ENCODE measurements at regions not wholly inside any gene's neighbourhood (a gene's known extent, or its start where the extent isn't known, plus 50 kb on each side); places are given as distances from the start of the nearest gene placed in this dataset.
"Not testable (repeated sequence)": the region's sequence is repeated elsewhere in the genome, so short reads cannot be mapped to it uniquely, and the experiment has no call there.

DNA sequence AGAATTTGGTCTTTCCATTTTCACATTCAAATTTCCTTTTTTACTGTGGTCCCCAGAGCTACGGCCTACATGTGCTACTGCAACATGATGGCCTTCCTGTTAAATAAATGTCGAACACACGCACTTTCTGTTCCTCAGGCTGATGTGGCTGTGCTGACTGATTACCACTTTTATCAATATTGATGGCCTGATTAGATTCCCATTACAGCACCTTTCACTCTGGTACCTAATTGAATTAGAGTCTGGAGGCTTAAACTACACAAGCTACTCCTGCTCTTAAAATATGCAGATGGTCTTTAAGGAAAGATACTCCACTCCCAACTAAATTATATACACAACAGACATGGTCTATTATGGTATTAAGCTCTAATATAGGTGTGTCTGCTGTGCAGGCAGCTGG lies 301.6 kb downstream of the FRK start:
- no peak overlapping the region for H3K4me3 ChIP-seq (ENCODE audit: control insufficient read depth in 1 of 7, extremely low read depth in 1 of 7, insufficient read depth in 4 of 7, low read depth in 2 of 7, low read length in 6 of 7)
- H3K9me3 ChIP-seq (ENCODE audit: control extremely low read depth in 1 of 5, control insufficient read depth in 4 of 5, insufficient read depth in 2 of 5, low read depth in 1 of 5, low read length in 4 of 5) = no peaks in the 10 kb centered on the region
- H3K27ac ChIP-seq (ENCODE audit: insufficient read depth in 1 of 2, low read depth in 1 of 2, low read length in 2 of 2, poor library complexity in 1 of 2, severe bottlenecking in 2 of 2) = no peak overlapping the region
- H3K27me3 ChIP-seq (replicated peaks in 2 of 5; ENCODE audit: control insufficient read depth in 4 of 5, insufficient read depth in 5 of 5, low read length in 4 of 5) = no peaks in the 10 kb centered on the region
- WGBS (ENCODE audit: insufficient coverage) = 96% methylated on average over 3 of the region's 3 CpGs
- POLR2A ChIA-PET = no interaction called here
- no peaks in the 10 kb centered on the region for H3K4me1 ChIP-seq (ENCODE audit: control extremely low read depth in 1 of 4, control insufficient read depth in 4 of 4, insufficient read depth in 4 of 4, low read length in 3 of 4)
- no peak for DNase-seq
- no peaks in the 10 kb centered on the region for H3K36me3 ChIP-seq (ENCODE audit: control insufficient read depth in 4 of 4, insufficient read depth in 4 of 4, low read length in 3 of 4)
- CTCF ChIA-PET = no interaction called here

DNA sequence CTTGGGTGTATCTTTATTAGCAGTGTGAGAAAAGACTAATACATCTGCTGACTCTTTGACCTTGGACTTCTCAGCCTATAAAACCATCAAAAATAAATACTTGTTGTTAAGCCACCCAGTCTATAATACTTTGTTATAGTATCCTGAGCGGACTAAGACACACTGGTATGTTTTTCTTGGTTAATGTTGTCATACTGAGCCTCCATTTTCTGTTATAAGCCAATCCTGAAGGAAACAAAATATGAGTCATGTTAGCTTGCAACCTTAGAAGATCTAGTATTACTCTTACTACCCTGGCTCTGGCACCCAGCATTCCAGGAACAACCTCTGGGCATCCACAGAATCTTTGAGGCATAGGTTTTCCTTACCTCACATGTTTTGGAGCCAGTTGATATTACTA lies 307.2 kb downstream of the FRK start:
- no CpG with 5 or more reads among the region's 1 CpG for WGBS (ENCODE audit: insufficient coverage)
- Histone ChIP-seq H3K4me3 (ENCODE audit: control insufficient read depth in 1 of 7, extremely low read depth in 1 of 7, insufficient read depth in 4 of 7, low read depth in 2 of 7, low read length in 6 of 7) (no peak overlapping the region), H3K27me3 (replicated peaks in 2 of 5; ENCODE audit: control insufficient read depth in 4 of 5, insufficient read depth in 5 of 5, low read length in 4 of 5) (no peaks in the 10 kb centered on the region), H3K27ac (ENCODE audit: insufficient read depth in 1 of 2, low read depth in 1 of 2, low read length in 2 of 2, poor library complexity in 1 of 2, severe bottlenecking in 2 of 2) (no peak overlapping the region), H3K4me1 (ENCODE audit: control extremely low read depth in 1 of 4, control insufficient read depth in 4 of 4, insufficient read depth in 4 of 4, low read length in 3 of 4) (no peaks in the 10 kb centered on the region), H3K36me3 (ENCODE audit: control insufficient read depth in 4 of 4, insufficient read depth in 4 of 4, low read length in 3 of 4) (no peaks in the 10 kb centered on the region), H3K9me3 (ENCODE audit: control extremely low read depth in 1 of 5, control insufficient read depth in 4 of 5, insufficient read depth in 2 of 5, low read depth in 1 of 5, low read length in 4 of 5) (no peaks in the 10 kb centered on the region)
- CTCF ChIA-PET = no interaction called here
- no peak for DNase-seq
- POLR2A ChIA-PET = no interaction called here

DNA sequence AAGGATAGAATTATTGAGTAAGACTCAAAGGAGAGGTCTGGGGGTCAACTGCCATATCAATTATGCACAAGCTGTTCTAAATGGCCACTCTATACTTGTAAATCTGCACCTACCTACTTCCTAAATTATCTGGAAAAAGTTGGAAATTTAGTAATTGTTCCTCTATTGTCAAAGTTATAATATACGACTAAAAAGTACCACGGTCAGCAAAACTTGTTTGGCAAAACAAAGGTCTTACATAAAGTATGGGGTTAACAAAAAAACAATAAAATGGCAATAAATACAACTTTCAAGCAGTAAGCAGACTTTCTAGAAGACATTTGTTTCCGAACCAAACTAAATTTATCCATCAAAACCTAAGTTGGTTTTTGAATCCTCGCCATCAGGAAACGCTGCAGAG lies 309.7 kb downstream of the FRK start:
- DNase-seq = no peak
- H3K4me3 ChIP-seq (ENCODE audit: control insufficient read depth in 1 of 7, extremely low read depth in 1 of 7, insufficient read depth in 4 of 7, low read depth in 2 of 7, low read length in 6 of 7) = no peak overlapping the region
- no peaks in the 10 kb centered on the region for H3K4me1 ChIP-seq (ENCODE audit: control extremely low read depth in 1 of 4, control insufficient read depth in 4 of 4, insufficient read depth in 4 of 4, low read length in 3 of 4)
- 100% methylated on average over 1 of the region's 5 CpGs for WGBS (ENCODE audit: insufficient coverage)
- POLR2A ChIA-PET = no interaction called here
- CTCF ChIA-PET = no interaction called here
- H3K36me3 ChIP-seq (ENCODE audit: control insufficient read depth in 4 of 4, insufficient read depth in 4 of 4, low read length in 3 of 4) = no peaks in the 10 kb centered on the region
- no peaks in the 10 kb centered on the region for H3K9me3 ChIP-seq (ENCODE audit: control extremely low read depth in 1 of 5, control insufficient read depth in 4 of 5, insufficient read depth in 2 of 5, low read depth in 1 of 5, low read length in 4 of 5)
- H3K27me3 ChIP-seq (replicated peaks in 2 of 5; ENCODE audit: control insufficient read depth in 4 of 5, insufficient read depth in 5 of 5, low read length in 4 of 5) = no peaks in the 10 kb centered on the region
- no peak overlapping the region for H3K27ac ChIP-seq (ENCODE audit: insufficient read depth in 1 of 2, low read depth in 1 of 2, low read length in 2 of 2, poor library complexity in 1 of 2, severe bottlenecking in 2 of 2)

DNA sequence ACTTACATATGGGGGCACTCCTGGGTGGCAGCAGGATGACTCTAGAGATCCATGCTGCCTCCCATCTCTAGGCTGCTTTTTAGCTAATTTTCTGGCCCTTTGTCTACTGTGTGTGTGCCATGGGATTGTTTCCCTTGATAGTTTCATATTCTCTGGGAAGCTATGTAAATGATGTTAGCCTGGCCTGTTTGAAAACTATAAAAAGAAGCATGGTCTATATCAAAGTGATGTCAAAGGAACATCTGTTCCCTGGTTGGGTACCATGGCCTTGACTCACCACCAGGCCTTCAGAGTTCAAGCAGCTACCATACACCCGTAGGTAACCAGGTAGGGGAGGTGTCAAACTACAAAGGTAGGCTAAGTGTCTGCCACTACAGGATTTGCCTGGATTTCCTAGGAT lies 310.4 kb downstream of the FRK start:
- no peak overlapping the region for H3K27ac ChIP-seq (ENCODE audit: insufficient read depth in 1 of 2, low read depth in 1 of 2, low read length in 2 of 2, poor library complexity in 1 of 2, severe bottlenecking in 2 of 2)
- ChIA-PET POLR2A (no interaction called here), CTCF (no interaction called here)
- no peaks in the 10 kb centered on the region for H3K36me3 ChIP-seq (ENCODE audit: control insufficient read depth in 4 of 4, insufficient read depth in 4 of 4, low read length in 3 of 4)
- DNase-seq = no peak
- no peaks in the 10 kb centered on the region for H3K4me1 ChIP-seq (ENCODE audit: control extremely low read depth in 1 of 4, control insufficient read depth in 4 of 4, insufficient read depth in 4 of 4, low read length in 3 of 4)
- peaks cover 0 to 1% (median 0%) of the 10 kb centered on the region in 5 experiments for H3K9me3 ChIP-seq (ENCODE audit: control extremely low read depth in 1 of 5, control insufficient read depth in 4 of 5, insufficient read depth in 2 of 5, low read depth in 1 of 5, low read length in 4 of 5)
- no peak overlapping the region for H3K4me3 ChIP-seq (ENCODE audit: control insufficient read depth in 1 of 7, extremely low read depth in 1 of 7, insufficient read depth in 4 of 7, low read depth in 2 of 7, low read length in 6 of 7)
- H3K27me3 ChIP-seq (replicated peaks in 2 of 5; ENCODE audit: control insufficient read depth in 4 of 5, insufficient read depth in 5 of 5, low read length in 4 of 5) = no peaks in the 10 kb centered on the region
- no CpG with 5 or more reads among the region's 1 CpG for WGBS (ENCODE audit: insufficient coverage)

DNA sequence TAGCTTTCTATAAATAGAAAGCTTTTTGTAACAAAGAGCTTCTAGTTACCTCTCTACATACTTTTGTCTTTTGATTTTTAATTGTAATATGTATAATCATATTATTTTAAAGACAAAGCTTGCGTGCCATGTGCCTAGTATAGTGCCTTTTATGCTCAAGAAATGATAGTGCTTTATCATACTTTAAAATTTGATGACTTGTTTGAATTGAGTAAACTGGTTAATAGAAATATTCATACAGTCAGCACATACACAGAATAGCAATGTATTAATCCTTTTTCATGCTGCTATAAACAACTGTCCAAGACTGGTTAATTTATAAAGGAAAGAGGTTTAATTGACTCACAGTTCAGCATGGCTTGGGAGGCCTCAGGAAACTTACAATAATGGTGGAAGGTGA lies 313.0 kb downstream of the FRK start:
- Histone ChIP-seq H3K36me3 (ENCODE audit: control insufficient read depth in 4 of 4, insufficient read depth in 4 of 4, low read length in 3 of 4) (no peaks in the 10 kb centered on the region), H3K9me3 (ENCODE audit: control extremely low read depth in 1 of 5, control insufficient read depth in 4 of 5, insufficient read depth in 2 of 5, low read depth in 1 of 5, low read length in 4 of 5) (peaks cover 0 to 1% (median 0%) of the 10 kb centered on the region in 5 experiments), H3K27me3 (replicated peaks in 2 of 5; ENCODE audit: control insufficient read depth in 4 of 5, insufficient read depth in 5 of 5, low read length in 4 of 5) (no peaks in the 10 kb centered on the region), H3K4me1 (ENCODE audit: control extremely low read depth in 1 of 4, control insufficient read depth in 4 of 4, insufficient read depth in 4 of 4, low read length in 3 of 4) (no peaks in the 10 kb centered on the region), H3K4me3 (ENCODE audit: control insufficient read depth in 1 of 7, extremely low read depth in 1 of 7, insufficient read depth in 4 of 7, low read depth in 2 of 7, low read length in 6 of 7) (no peak overlapping the region), H3K27ac (ENCODE audit: insufficient read depth in 1 of 2, low read depth in 1 of 2, low read length in 2 of 2, poor library complexity in 1 of 2, severe bottlenecking in 2 of 2) (no peak overlapping the region)
- CTCF ChIA-PET = no interaction called here
- POLR2A ChIA-PET = no interaction called here
- DNase-seq = no peak
- no CpG with 5 or more reads among the region's 1 CpG for WGBS (ENCODE audit: insufficient coverage)

DNA sequence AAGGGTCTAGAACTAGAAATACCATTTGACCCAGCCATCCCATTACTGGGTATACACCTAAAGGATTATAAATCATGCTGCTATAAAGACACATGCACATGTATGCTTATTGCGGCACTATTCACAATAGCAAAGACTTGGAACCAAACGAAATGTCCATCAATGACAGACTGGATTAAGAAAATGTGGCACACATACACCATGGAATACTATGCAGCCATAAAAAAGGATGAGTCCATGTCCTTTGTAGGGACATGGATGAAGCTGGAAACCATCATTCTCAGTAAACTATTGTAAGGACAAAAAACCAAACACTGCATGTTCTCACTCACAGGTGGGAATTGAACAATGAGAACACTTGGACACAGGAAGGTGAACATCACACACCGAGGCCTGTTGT lies 314.1 kb downstream of the FRK start:
- H3K27ac ChIP-seq (ENCODE audit: insufficient read depth in 1 of 2, low read depth in 1 of 2, low read length in 2 of 2, poor library complexity in 1 of 2, severe bottlenecking in 2 of 2); H3K4me1 ChIP-seq (ENCODE audit: control extremely low read depth in 1 of 4, control insufficient read depth in 4 of 4, insufficient read depth in 4 of 4, low read length in 3 of 4); H3K36me3 ChIP-seq (ENCODE audit: control insufficient read depth in 4 of 4, insufficient read depth in 4 of 4, low read length in 3 of 4); H3K9me3 ChIP-seq (ENCODE audit: control extremely low read depth in 1 of 5, control insufficient read depth in 4 of 5, insufficient read depth in 2 of 5, low read depth in 1 of 5, low read length in 4 of 5); H3K27me3 ChIP-seq (replicated peaks in 2 of 5; ENCODE audit: control insufficient read depth in 4 of 5, insufficient read depth in 5 of 5, low read length in 4 of 5); DNase-seq; CTCF ChIA-PET; POLR2A ChIA-PET; H3K4me3 ChIP-seq (ENCODE audit: control insufficient read depth in 1 of 7, extremely low read depth in 1 of 7, insufficient read depth in 4 of 7, low read depth in 2 of 7, low read length in 6 of 7): not testable (repeated sequence)
- no CpG with 5 or more reads among the region's 3 CpGs for WGBS (ENCODE audit: insufficient coverage)

DNA sequence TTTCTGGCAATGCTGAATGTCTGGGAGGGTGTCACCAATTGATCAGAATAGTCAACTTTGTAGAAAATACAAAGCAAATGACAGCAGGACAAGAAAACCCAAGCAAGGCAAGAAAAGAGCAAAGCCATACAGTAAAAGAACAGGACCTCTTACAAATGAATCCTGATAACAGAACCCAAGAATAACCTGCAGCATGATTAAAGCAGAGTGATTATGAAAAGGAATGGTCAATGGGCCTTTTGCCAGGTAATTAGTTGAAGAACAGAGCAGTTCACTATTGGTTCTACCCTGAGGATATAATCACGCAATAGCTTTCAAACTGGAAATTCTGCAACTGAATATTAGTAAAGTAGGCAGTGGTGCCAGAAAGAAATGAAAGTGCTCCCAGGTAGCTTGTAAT lies 319.8 kb downstream of the FRK start:
- ChIA-PET CTCF (no interaction called here), POLR2A (no interaction called here)
- 100% methylated on average over 1 of the region's 1 CpG for WGBS (ENCODE audit: insufficient coverage)

DNA sequence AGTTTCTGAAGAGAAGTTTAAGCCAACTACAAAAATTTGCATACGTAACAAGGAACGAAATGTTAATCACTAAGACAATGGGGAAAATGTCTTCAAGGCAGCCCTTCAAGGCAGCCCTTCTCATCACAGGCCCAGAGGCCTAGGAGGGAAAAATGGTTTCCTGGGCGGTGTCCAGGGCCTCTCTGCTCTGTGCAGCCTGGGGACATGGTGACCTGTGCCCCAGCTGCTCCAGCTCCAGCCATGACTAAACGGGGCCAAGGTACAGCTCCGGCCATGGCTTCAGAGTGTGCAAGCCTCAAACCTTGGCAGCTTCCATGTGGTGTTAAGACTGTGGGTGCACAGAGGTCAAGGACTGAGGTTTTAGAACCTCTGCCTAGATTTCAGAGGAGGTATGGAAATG lies 325.1 kb downstream of the FRK start:
- peaks cover 0 to 4% (median 0%) of the 10 kb centered on the region in 5 experiments for H3K9me3 ChIP-seq (ENCODE audit: control extremely low read depth in 1 of 5, control insufficient read depth in 4 of 5, insufficient read depth in 2 of 5, low read depth in 1 of 5, low read length in 4 of 5)
- H3K27ac ChIP-seq (ENCODE audit: insufficient read depth in 1 of 2, low read depth in 1 of 2, low read length in 2 of 2, poor library complexity in 1 of 2, severe bottlenecking in 2 of 2) = no peak overlapping the region
- H3K36me3 ChIP-seq (ENCODE audit: control insufficient read depth in 4 of 4, insufficient read depth in 4 of 4, low read length in 3 of 4) = no peaks in the 10 kb centered on the region
- H3K27me3 ChIP-seq (replicated peaks in 2 of 5; ENCODE audit: control insufficient read depth in 4 of 5, insufficient read depth in 5 of 5, low read length in 4 of 5) = no peaks in the 10 kb centered on the region
- DNase-seq = no peak
- 94% methylated on average over 4 of the region's 5 CpGs for WGBS (ENCODE audit: insufficient coverage)
- POLR2A ChIA-PET = no interaction called here
- H3K4me1 ChIP-seq (ENCODE audit: control extremely low read depth in 1 of 4, control insufficient read depth in 4 of 4, insufficient read depth in 4 of 4, low read length in 3 of 4) = no peaks in the 10 kb centered on the region
- CTCF ChIA-PET = no interaction called here
- no peak overlapping the region for H3K4me3 ChIP-seq (ENCODE audit: control insufficient read depth in 1 of 7, extremely low read depth in 1 of 7, insufficient read depth in 4 of 7, low read depth in 2 of 7, low read length in 6 of 7)

More for the DNA sequence above, 319.8 kb downstream of the FRK start:
- no peaks in the 10 kb centered on the region for H3K27me3 ChIP-seq (replicated peaks in 2 of 5; ENCODE audit: control insufficient read depth in 4 of 5, insufficient read depth in 5 of 5, low read length in 4 of 5)
- no peak overlapping the region for H3K27ac ChIP-seq (ENCODE audit: insufficient read depth in 1 of 2, low read depth in 1 of 2, low read length in 2 of 2, poor library complexity in 1 of 2, severe bottlenecking in 2 of 2)
- no peaks in the 10 kb centered on the region for H3K4me1 ChIP-seq (ENCODE audit: control extremely low read depth in 1 of 4, control insufficient read depth in 4 of 4, insufficient read depth in 4 of 4, low read length in 3 of 4)
- peaks cover 0 to 4% (median 1%) of the 10 kb centered on the region in 5 experiments for H3K9me3 ChIP-seq (ENCODE audit: control extremely low read depth in 1 of 5, control insufficient read depth in 4 of 5, insufficient read depth in 2 of 5, low read depth in 1 of 5, low read length in 4 of 5)
- no peak for DNase-seq
- no peaks in the 10 kb centered on the region for H3K36me3 ChIP-seq (ENCODE audit: control insufficient read depth in 4 of 4, insufficient read depth in 4 of 4, low read length in 3 of 4)
- H3K4me3 ChIP-seq (ENCODE audit: control insufficient read depth in 1 of 7, extremely low read depth in 1 of 7, insufficient read depth in 4 of 7, low read depth in 2 of 7, low read length in 6 of 7) = no peak overlapping the region
